Nucleus accumbens (tissue), 56 donors: ENCODE measurements at regions not wholly inside any gene's neighbourhood (a gene's known extent, or its start where the extent isn't known, plus 50 kb on each side); places are given as distances from the start of the nearest gene placed in this dataset.
"Not testable (repeated sequence)": the region's sequence is repeated elsewhere in the genome, so short reads cannot be mapped to it uniquely, and the experiment has no call there.

Experiments used
- DNase-seq, 56 donors: peaks; one replicate each; lab custom pipeline; 2025; lab: John Stamatoyannopoulos, UW

- DNase-seq, result no peak
Measured at GRCh38 chr3:20924646-20925385, 738.8 kb upstream of the SGO1 start.

- not testable (repeated sequence) for DNase-seq
Measured at GRCh38 chr3:20921112-20921511, 735.1 kb upstream of the SGO1 start.

- no peak for DNase-seq
Measured at GRCh38 chr3:20916951-20917606, 731.1 kb upstream of the SGO1 start.

GRCh38 chr3:20914310-20914709 lies 728.3 kb upstream of the SGO1 start:
- no peak for DNase-seq

- DNase-seq, result no peak
Measured at GRCh38 chr3:20912406-20912805, 726.4 kb upstream of the SGO1 start.

DNA sequence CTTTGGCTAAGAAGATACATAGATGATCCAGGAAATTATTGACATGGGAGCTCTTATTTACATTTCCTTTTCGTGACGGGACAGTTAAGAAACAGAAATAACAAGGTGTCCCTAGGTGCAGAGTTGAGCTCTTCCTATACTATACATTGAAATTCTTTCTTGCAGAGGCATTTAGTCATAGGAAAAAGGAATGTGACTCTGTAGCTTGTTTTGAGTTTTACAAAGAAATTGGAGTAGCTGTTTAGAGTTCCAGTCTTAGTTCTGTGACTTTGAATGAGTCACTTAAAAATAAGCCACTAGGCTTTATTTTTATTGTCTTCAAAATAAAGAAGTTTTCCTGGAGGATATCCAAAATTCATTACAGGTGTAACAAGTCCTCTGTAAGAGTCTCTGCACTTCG lies 723.5 kb upstream of the SGO1 start:
- DNase-seq, result no peak

- no peak for DNase-seq
Measured at GRCh38 chr3:20905210-20905805, 719.3 kb upstream of the SGO1 start.

- DNase-seq, result no peak
Measured at GRCh38 chr3:20904671-20905070, 718.7 kb upstream of the SGO1 start.

DNA sequence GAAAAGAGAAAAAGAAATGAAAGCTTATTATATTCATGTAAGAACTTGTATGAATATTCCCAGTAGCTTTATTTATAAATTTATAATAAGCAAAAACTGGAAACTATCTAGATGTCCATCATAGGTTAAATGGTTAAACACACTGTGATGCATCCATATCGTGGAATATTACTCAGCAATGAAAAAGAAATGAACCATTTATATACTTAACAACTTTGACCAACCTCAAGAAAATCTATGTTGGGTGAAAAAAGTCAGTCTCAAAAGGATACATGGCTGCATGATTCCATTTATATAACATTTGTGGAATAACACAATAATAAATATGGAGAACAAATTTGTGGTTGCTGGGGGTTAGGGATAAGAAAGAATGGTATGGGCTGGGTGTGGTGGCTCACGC lies 713.0 kb upstream of the SGO1 start:
- DNase-seq, result no peak

DNA sequence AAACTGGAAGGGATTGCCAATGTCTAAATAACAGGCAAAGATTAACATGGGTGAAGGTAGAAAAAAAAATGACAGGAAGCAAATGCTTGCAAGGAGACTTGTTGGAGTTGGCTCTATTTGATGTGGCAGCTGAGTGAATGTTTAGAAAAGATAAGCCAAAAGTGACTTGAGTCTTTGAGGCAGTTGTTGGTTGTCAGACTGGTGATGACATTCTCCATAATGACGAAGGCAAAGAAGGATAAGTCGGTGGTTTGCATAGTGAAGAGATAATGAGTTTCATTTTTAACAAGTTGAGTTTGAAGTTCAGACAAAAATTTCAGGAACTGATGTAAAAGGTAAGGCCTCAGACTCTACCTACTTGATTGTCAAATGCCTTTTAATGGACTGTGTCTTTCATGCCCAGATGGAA lies 704.1 kb upstream of the SGO1 start:
- no peak for DNase-seq

DNA sequence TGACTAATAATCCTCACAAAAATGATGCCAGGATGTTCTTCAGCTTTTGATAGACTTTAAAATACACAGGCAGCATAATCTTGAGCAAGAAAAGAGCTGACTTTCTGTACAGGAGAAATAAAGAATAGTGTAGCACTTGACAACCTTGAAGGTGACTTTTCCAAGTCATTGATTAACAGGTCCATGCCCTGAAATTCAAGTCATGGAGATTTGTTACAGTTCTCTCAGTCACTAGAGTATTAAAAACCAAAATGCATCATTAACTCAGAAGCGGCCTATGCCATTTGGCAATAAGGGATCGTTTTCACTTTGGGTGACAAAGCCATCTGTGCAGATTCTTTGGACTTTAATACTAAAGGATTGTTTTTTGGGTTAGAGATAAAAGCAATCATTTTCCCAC lies 692.7 kb upstream of the SGO1 start:
- no peak for DNase-seq

- no peak for DNase-seq
Measured at GRCh38 chr3:20873235-20873634, 687.2 kb upstream of the SGO1 start.

DNA sequence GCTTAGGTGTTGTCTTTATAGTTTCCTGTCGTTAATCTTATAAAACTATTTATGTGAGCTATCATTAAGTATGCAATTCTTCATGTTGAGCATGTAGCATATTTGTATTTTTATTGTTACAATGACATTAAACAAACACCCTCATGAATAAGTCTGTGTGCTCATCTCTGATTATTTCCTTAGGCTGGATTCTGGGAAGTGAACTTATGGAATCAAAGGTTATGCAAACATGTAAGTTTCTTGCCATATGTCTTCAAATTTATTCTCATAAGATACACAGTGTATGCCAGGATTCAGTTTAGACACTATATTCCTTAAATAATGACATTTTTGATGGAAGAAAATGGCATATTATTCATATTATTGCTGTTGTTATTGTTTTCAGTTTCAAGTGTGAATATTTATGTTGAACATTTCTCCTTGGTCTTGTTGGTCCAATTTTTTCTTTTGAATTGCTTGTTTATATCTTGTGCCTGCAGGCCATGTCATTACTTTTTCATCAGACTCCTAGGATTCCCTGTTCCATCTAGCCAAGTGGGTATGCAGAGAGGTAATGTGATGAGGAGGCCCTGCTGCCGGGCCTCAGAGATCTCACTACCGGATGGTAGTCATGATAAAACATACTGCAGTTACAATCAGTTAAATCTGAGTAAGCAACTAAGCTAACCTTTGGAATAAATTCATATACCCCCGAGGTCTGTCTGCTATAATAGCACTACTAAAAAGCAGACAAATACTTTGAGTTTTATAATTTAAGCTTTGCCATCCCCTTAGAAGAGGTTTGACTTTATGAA lies 684.3 kb upstream of the SGO1 start:
- no peak for DNase-seq

- no peak for DNase-seq
Measured at GRCh38 chr3:20865803-20866202, 679.8 kb upstream of the SGO1 start.

DNA sequence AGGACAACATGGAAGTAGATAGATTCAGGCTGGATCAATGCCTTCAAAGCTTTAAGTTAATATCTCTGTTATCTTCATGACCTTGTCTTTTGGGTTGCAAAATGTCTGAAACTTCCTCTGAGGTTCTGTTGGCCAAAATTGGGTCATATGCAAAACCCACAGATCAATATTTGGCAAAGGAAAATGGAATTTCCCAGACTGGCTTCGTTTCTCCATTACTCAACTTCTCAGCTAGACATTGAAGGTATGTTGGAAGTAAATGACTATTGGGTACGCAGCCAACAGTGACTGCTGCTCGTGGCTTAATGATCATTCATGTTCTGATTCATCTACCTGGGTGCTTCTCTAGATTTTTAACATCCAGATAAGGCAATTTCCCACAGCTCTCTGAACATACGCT lies 675.4 kb upstream of the SGO1 start:
- no peak for DNase-seq

DNA sequence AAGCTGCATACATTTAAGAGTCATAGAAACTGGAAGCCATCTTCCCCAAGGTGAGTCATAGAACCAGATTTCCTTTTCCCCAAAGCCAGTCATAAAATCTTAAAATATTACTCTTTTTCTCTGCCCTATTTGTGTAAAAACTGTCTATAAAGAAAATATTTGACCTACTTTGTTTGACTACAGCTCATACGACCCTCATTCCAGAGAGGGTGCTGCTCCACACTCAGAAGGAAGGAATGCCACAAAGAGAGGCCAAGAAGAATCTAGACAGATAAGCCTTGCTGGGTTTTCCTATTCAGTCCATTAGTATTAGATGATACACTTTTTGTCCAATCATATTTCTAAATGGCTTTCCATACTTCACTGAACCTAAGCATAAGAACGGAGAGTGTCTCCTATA lies 671.6 kb upstream of the SGO1 start:
- DNase-seq, result no peak

DNA sequence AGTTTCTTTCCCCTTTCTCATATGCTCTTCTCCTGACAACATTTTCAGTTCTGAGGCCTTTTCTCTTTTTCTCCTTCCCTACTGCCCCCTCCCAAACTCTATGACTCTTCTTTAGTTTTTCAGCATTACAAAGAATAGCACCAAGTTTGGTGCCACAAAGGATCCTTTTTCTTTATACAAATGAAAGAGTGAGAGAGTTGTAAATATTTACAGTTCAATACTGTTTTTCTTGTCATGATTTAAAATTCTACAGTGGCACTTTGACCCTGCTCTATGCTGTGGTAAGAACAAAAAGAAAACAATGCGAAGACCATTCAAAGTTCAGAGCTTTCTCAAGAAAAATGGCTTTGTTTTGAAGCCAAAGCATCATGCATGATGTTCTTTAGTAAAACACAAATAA lies 667.9 kb upstream of the SGO1 start:
- no peak for DNase-seq

DNA sequence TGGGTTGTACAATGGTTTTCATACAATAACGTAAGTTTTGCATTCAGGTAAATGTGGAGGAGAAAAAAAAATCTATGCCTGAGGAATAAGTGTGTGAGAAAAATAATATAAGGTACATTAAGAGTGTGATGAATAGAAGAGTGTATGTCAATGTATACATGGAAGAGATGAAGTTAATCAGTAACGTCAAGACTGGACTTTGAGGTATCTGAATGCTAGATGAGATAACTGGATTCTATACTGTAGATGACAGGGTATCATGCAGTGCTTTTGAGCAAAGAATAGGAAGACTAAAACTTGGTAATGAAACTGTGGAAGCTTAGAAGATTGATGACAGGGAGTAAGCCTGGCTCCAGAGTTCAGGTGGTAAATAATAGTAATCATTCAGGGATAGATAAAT lies 666.7 kb upstream of the SGO1 start:
- DNase-seq, result no peak

DNA sequence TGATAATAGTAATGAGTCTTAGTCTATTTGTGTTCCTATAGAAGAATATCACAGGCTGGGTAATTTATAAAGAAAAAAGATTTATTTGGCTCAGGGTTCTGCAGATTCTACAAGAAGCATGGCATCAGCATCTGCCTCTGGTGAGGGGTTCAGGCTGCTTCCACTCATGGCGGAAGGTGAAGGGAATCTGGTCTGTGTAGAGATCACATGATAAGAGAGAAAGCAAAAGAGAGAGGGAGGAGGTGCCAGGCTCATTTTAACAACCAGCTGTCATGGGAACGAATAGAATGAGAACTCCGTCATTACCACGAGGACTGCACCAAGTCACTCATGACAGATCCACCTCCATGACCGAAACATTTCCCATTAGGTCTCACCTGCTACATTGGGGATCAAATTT lies 664.0 kb upstream of the SGO1 start:
- DNase-seq, result no peak

DNA sequence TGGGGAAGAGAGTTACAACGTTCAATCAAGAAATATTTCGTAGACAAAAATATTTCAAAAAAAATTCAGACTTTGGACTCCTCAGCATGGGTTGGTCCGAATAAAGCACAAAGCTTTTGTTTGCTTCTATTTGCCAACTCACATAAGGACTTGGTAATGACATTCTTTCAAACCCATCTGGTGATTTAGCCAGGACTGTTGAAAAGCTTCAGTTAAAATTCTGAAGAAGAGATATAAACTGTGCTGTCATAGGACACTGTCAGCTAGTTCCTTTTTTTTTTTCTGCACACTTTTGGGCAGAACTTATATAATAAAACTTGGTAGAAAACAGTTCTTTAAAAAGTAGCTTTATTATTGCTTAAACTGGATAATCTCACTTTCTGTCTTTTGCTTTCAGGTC lies 660.8 kb upstream of the SGO1 start:
- DNase-seq, result no peak

- DNase-seq, result no peak
Measured at GRCh38 chr3:20846066-20846465, 660.1 kb upstream of the SGO1 start.
